ENCODE measurements at regions not wholly inside any gene's neighbourhood (a gene's known extent, or its start where the extent isn't known, plus 50 kb on each side); places are given as distances from the start of the nearest gene placed in this dataset.

DNA sequence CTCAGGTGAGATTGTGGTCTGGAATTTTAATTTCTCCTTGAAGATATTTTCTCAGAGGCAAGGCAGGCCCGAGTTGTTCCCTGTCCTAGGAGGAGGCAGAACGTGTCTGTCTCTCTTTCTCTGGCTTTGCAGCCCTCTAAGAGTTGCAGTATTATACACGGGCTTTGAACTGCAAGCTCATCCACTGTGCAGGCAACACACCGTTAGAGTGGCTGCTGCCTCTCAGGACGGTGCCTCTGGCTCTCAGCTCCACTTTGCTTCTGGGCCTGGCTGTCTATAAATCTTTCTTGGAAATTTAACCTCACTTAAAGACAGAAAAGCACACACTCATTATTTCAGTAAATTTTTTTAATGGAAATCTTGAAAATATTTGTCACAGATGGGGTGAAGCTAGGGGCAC lies 170.1 kb upstream of the ADCY2 start:
- TF ChIP-seq, protein P1, sequence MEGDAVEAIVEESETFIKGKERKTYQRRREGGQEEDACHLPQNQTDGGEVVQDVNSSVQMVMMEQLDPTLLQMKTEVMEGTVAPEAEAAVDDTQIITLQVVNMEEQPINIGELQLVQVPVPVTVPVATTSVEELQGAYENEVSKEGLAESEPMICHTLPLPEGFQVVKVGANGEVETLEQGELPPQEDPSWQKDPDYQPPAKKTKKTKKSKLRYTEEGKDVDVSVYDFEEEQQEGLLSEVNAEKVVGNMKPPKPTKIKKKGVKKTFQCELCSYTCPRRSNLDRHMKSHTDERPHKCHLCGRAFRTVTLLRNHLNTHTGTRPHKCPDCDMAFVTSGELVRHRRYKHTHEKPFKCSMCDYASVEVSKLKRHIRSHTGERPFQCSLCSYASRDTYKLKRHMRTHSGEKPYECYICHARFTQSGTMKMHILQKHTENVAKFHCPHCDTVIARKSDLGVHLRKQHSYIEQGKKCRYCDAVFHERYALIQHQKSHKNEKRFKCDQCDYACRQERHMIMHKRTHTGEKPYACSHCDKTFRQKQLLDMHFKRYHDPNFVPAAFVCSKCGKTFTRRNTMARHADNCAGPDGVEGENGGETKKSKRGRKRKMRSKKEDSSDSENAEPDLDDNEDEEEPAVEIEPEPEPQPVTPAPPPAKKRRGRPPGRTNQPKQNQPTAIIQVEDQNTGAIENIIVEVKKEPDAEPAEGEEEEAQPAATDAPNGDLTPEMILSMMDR (IDR thresholded peaks at IDR 0.05; ENCODE audit: low read depth, low read length, poor library complexity, severe bottlenecking): no peak
- TF ChIP-seq EZH2phosphoT487 (IDR thresholded peaks at IDR 0.05; ENCODE audit: borderline replicate concordance, low read length): no peak
